ENCODE measurements at regions not wholly inside any gene's neighbourhood (a gene's known extent, or its start where the extent isn't known, plus 50 kb on each side); places are given as distances from the start of the nearest gene placed in this dataset.

- H3K9me3 ChIP-seq (replicated peaks; ENCODE audit: control insufficient read depth, insufficient read depth, low read length) = no peaks in the 10 kb centered on the region
- 30% methylated on average over 3 of the region's 3 CpGs for WGBS (ENCODE audit: insufficient coverage, insufficient replicate concordance, low lambda C conversion rate, missing lambda C conversion rate)
- no peaks in the 10 kb centered on the region for H3K4me1 ChIP-seq (ENCODE audit: control insufficient read depth, insufficient read depth, low read length)
- no peak for ATAC-seq
- intact Hi-C loops (cut with micrococcal nuclease; ENCODE audit: unreplicated experiment) (no loop called here), in situ Hi-C loops (cut with MboI) (no loop called here)
- no peaks in the 10 kb centered on the region for H3K36me3 ChIP-seq (ENCODE audit: control insufficient read depth in 2 of 2, insufficient read depth in 2 of 2, low read length in 1 of 2)
- no peak overlapping the region for H3K9ac ChIP-seq (ENCODE audit: control insufficient read depth, insufficient read depth, low read length)
- no peak overlapping the region for H3K4me3 ChIP-seq
- H3K79me2 ChIP-seq (ENCODE audit: control insufficient read depth, insufficient read depth, low read length) = no peaks in the 10 kb centered on the region
- no peak overlapping the region for H2AFZ ChIP-seq (ENCODE audit: control insufficient read depth, low read depth, low read length)
- CTCF ChIA-PET = no interaction called here
- SMC1A ChIA-PET (ENCODE audit: uncharacterized antibody, unreplicated experiment) = no interaction called here
- no peak for DNase-seq (ENCODE audit: low read depth, low spot score)
- FAIRE-seq = no peak
- no TSS peak for BruUV-seq (replicated peaks)
- RAD21 ChIA-PET (ENCODE audit: unreplicated experiment) = no interaction called here
- H3K4me2 ChIP-seq (ENCODE audit: control insufficient read depth, insufficient read depth) = no peak overlapping the region
- POLR2A ChIA-PET = no interaction called here
- no peaks in the 10 kb centered on the region for H4K20me1 ChIP-seq (ENCODE audit: control insufficient read depth, insufficient read depth)
- TF ChIP-seq MEF2A (IDR thresholded peaks at IDR 0.05; ENCODE audit: insufficient read depth, low read depth, low read length) (no peak), RAD51 (IDR thresholded peaks at IDR 0.05) (no peak), HCFC1 (IDR thresholded peaks at IDR 0.05; ENCODE audit: low read length) (no peak), TARDBP (IDR thresholded peaks at IDR 0.05; ENCODE audit: borderline replicate concordance) (no peak), ZNF592 (IDR thresholded peaks at IDR 0.05) (no peak), STAT1 (conservative IDR thresholded peaks at IDR 0.05) (no peak)
- H3K27me3 ChIP-seq (replicated peaks in 1 of 2; ENCODE audit: control insufficient read depth in 2 of 2, insufficient read depth in 2 of 2, low read length in 1 of 2) = no peaks in the 10 kb centered on the region
- H3K27ac ChIP-seq (ENCODE audit: control insufficient read depth, insufficient read depth) = no peak overlapping the region
Observed at GRCh38 chr1:240705579-240705978, 93.6 kb upstream of the GREM2 start.
